Activated CD4-positive, alpha-beta T cell treated with anti-CD3 and anti-CD28 coated beads, Interleukin-2, Interleukin-4, amounts not matched to agents 100 ng/mL and 50 ng/mL, durations not matched to agents 16 hours and 8 hours (primary cell): ENCODE measurements at regions not wholly inside any gene's neighbourhood (a gene's known extent, or its start where the extent isn't known, plus 50 kb on each side); places are given as distances from the start of the nearest gene placed in this dataset.
"Not testable (repeated sequence)": the region's sequence is repeated elsewhere in the genome, so short reads cannot be mapped to it uniquely, and the experiment has no call there.

Source experiments
- DNase-seq: peaks from one replicate; pipeline ENCODE4 v3.0.0-alpha.2; 2020; ENCODE audit warnings: low spot score

DNA sequence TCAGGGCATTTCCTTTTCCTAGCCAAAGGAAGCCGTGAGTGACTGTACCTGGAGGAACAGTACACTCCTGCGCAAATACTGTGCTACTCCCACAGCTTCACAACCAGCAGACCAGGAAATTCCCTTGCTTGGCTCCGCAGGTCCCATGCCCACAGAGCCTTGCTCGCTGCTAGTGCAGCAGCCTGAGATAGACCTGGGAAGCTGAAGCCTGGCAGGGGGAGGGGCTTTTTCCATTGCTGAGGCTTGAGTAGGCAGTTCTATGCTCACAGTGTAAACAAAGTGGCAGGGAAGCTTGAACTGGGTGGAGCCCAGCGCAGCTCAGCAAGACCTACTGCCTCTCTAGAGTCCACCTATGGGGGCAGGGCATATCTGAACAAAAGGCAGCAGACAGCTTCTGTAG is 291.2 kb downstream of the HGF start:
- no peak for DNase-seq

DNA sequence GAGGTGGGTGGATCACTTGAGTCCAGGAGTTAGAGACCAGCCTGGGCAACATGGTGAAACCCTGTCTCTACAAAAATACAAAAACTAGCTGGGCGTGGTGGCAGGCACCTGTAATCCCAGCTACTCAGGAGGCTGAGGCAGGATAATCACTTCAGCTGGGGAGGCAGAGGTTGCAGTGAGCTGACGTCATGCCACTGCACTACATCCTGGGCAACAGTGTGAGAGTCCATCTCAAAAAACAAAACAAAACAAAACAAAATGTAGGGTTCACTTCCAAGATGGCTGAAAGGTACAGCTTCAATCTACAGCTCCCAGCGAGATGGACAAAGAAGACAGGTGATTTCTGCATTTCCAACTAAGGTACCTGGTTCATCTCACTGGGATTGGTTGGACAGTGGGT is 291.6 kb downstream of the HGF start:
- DNase-seq, result not testable (repeated sequence)

DNA sequence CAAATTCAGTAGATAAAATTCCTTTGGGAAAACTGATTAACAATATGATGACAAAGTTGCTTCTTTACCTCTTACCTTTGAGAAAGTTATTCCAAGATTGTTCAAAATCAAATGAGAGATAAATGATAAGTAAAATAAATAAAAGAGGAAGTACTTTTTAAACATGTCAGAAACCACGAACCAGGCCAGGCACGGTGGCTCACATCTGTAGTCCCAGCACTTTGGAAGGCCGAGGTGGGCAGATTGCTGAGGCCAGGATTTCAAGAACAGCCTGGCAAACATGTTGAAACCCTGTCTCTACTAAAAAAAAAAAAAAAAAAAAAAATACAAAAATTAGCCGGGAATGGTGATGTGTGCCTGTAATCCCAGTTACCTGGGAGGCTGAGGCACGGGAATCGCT is 296.6 kb downstream of the HGF start:
- no peak for DNase-seq

- no peak for DNase-seq
These were observed 299.0 kb downstream of the HGF start for GRCh38 chr7:81470724-81471379.

DNA sequence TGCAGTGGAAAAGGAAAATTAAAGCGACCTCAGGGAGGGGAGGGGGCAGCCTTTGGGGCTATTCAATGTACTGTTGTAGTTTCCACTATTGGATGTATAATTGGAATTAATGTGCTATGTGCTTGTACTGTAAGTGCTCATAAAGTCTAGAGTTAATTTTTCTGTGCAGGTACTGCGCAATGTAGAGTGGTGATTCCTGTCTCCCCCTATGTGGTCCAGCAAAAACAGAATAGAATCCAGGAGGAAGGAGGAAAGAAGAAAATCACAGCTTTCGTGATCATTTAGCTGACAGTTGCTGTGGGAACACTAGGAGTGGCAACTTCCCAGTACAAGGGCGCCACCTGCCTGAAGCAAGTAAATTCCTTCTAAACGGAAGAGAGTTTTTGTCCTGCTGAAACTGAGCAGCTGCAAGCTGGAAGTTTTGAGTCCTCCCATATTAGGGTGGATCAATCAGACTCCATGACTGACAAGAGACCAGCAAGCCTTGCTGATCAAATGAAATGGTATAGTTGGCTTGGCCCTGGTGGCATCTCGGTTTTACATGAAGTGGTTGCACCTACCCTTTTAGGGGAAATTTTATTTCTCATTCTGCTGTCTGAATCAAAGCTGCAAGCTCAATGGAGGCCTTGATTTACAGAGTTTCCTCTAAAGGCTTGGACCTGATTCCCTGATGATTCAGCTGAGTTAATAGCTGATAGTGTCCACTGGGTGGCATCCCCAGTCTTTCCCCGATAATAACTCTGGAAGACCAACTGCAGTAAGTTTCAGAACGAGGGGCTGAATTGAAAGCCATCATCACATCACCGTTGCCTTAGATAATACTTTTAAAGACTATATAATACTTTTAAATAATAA is 299.8 kb downstream of the HGF start:
- DNase-seq, result peak; percentile 9

GRCh38 chr7:81469153-81469868 is 300.5 kb downstream of the HGF start:
- DNase-seq, result no peak

GRCh38 chr7:81468526-81468925 is 301.3 kb downstream of the HGF start:
- DNase-seq, result no peak

DNA sequence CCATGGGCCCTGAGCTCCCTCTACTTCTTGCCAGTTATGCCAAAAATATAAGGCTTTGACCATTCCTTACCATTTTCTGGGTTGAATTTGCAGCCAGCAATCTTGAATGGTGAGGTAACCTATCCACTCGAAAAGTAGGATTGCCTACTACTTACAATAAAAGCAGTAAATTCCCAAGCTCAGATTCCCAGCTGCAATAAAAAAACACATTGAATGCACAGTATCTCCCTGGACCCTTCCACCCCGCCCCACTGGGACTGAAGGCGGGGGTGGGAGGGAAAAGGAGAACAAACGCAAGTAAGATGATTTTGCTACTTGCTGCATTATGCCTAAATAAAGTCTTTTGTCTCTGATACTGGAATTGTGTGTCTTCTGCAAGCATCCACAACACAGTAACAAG is 301.9 kb downstream of the HGF start:
- DNase-seq, result no peak

GRCh38 chr7:81462672-81463071 is 307.2 kb downstream of the HGF start:
- DNase-seq, result no peak

DNA sequence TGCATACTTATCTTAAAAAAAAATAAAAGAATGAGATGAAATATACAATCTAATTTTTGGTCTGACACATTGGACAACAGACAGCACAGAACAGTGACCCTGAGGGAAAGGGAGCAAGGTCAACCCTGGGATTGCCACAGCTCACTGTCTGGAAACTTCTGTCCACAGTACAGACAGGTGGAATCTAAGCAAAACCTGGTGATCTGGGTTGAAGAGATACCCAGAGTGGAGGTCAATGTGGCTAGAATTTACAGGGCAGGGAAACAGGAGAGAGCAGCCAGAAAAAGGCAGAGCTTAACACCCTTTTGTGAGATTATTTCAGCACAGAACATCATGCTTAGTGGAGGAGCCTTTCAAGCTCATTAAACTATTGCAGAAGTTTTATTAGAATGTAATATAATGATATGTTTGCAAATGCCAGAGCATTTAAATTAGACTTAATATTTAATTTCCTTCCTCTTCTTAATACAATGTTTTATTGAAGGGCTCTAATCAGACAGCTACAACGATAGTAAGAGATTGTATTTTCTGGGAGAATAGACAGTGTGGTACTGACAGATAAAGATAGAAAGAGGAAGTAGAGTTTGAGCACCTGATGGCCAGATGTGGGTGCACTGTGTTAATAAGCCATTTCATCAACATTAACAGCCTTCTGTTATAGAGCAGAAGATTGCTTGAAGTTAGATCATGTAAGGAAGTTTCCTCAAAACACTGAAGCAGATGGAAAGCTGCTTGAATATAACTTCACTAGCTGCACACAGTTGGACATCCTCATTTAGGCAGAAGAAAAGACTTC is 309.4 kb downstream of the HGF start:
- DNase-seq, result no peak

DNA sequence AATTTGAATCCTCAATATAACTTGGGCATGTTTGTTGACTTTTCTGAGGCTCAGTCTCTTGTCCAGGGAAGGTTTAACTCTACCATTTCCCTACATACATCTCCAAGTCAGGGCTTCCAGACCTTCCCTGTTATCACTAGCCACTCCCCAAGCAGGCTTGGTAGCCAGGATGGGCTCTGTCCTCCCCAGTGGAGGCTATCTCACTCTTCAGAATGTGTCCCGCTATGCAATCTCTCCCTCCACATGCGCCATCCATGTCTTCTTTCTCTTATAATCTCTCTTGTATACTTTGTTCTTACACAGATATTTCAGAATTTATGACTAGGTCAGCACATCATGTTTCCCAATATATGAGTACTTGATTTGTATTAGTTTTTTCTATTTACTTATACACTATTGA is 310.4 kb downstream of the HGF start:
- DNase-seq, result no peak

- no peak for DNase-seq
These were observed 311.9 kb downstream of the HGF start for GRCh38 chr7:81457852-81458522.

GRCh38 chr7:81453770-81454169 is 316.1 kb downstream of the HGF start:
- not testable (repeated sequence) for DNase-seq

DNA sequence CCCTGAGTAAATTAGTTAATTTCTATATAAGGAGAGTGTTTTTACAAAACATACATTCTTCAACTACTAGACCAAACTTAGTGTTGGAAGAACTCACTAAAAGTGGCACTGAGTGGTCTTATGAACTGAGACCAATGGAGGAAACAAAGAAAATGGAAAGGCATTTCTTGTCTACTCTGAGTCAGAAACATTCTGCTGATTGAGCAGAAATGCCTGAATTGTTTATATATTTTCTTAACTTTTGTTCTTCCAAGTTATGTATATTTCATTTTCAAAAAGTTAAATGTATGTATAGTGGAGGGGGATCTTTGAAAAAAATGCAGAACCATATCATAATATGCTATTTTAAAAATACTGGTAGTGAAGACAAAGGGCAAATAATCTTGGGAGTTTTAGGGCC is 320.7 kb downstream of the HGF start:
- no peak for DNase-seq

- DNase-seq, result no peak
These were observed 322.4 kb downstream of the HGF start for GRCh38 chr7:81447351-81447952.

- no peak for DNase-seq
These were observed 323.6 kb downstream of the HGF start for GRCh38 chr7:81446212-81446611.

- no peak for DNase-seq
These were observed 324.4 kb downstream of the HGF start for GRCh38 chr7:81445462-81445861.

- DNase-seq, result no peak
These were observed 328.1 kb downstream of the HGF start for GRCh38 chr7:81441750-81442149.

GRCh38 chr7:81439591-81439990 is 330.3 kb downstream of the HGF start:
- DNase-seq, result no peak

- not testable (repeated sequence) for DNase-seq
These were observed 332.7 kb downstream of the HGF start for GRCh38 chr7:81437160-81437559.

- no peak for DNase-seq
These were observed 336.0 kb downstream of the HGF start for GRCh38 chr7:81433692-81434331.
